GM12865 (cell line): ENCODE measurements at regions not wholly inside any gene's neighbourhood (a gene's known extent, or its start where the extent isn't known, plus 50 kb on each side); places are given as distances from the start of the nearest gene placed in this dataset.
A peak's percentile ranks its signal among the peaks of the same experiment; 100 is the strongest.

ENCODE experiments used
- DNase-seq: peaks from one replicate; pipeline ENCODE4 v3.0.0; 2010; ENCODE audit warnings: low read depth
- H3K4me3 ChIP-seq: 2 replicates; pipeline ENCODE4 v1.5.1; 2011; ENCODE audit warnings: mild to moderate bottlenecking, low read depth, low read length, control low read depth
- TF ChIP-seq, protein P1 (sequence below): IDR thresholded peaks from 2 replicates; pipeline ENCODE4 v1.5.1; 2011; ENCODE audit warnings: low read length, control low read depth, low read depth, inconsistent platforms; ENCODE audit not compliant: insufficient read depth; ENCODE audit errors: missing control alignments

- DNase-seq = no peak
- H3K4me3 ChIP-seq = no peak overlapping the region
- TF ChIP-seq, protein P1, sequence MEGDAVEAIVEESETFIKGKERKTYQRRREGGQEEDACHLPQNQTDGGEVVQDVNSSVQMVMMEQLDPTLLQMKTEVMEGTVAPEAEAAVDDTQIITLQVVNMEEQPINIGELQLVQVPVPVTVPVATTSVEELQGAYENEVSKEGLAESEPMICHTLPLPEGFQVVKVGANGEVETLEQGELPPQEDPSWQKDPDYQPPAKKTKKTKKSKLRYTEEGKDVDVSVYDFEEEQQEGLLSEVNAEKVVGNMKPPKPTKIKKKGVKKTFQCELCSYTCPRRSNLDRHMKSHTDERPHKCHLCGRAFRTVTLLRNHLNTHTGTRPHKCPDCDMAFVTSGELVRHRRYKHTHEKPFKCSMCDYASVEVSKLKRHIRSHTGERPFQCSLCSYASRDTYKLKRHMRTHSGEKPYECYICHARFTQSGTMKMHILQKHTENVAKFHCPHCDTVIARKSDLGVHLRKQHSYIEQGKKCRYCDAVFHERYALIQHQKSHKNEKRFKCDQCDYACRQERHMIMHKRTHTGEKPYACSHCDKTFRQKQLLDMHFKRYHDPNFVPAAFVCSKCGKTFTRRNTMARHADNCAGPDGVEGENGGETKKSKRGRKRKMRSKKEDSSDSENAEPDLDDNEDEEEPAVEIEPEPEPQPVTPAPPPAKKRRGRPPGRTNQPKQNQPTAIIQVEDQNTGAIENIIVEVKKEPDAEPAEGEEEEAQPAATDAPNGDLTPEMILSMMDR = no peak
These were observed 110.2 kb upstream of the EGR2 start for GRCh38 chr10:62926407-62926806.

GRCh38 chr10:62924344-62924748 lies 108.2 kb upstream of the EGR2 start:
- H3K4me3 ChIP-seq = no peak overlapping the region
- TF ChIP-seq, protein P1 = no peak
- no peak for DNase-seq

DNA sequence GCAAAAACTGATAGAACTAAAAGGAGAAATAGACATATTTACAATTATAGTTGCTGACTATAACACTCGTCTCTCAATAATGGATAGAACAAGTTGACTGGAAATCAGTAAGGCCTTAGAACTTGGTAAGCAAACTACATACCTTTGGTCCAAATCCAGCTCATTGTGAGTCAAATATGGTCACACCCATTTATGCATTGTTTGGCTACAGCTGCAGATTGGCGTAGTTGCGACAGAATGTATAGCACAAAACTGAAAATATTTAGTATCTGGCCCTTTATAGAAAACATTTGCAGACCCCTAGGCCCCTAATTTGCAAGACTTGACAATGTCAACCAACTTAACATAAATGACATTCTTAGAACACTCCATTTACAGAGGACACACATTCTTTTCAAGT lies 103.6 kb upstream of the EGR2 start:
- H3K4me3 ChIP-seq = no peak overlapping the region
- TF ChIP-seq, protein P1 = no peak
- DNase-seq = no peak

- H3K4me3 ChIP-seq = no peak overlapping the region
- TF ChIP-seq, protein P1 = no peak
- DNase-seq = no peak
These were observed 101.5 kb upstream of the EGR2 start for GRCh38 chr10:62917475-62918238.

- TF ChIP-seq, protein P1 = no peak
- DNase-seq = no peak
- no peak overlapping the region for H3K4me3 ChIP-seq
These were observed 100.0 kb upstream of the EGR2 start for GRCh38 chr10:62916141-62916603.

DNA sequence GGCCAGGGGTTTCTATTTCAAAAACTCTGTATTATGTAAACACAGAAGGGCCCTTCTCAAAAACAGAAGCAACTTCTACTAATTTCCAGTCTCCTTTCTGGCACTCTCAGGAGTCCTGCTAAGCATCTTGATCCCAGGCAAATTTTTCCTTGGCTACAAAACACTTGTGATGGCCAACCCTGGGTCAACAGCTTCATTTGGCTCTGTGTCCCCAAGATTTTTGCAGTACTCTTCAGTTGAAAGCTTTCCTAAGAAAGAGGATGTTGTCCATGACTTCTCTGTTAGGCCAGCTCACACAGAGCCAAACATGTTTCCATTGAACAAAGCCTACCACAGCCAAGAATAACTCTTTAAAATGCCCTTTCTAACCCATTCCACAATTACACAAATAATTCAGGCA lies 99.0 kb upstream of the EGR2 start:
- DNase-seq = no peak
- H3K4me3 ChIP-seq = no peak overlapping the region
- TF ChIP-seq, protein P1 = no peak

- peak; percentile 40 for DNase-seq
- TF ChIP-seq, protein P1 = no peak
- no peak overlapping the region for H3K4me3 ChIP-seq
These were observed 95.9 kb upstream of the EGR2 start for GRCh38 chr10:62912086-62912485.
